IPS-NIHi11 (cell line): ENCODE measurements at regions not wholly inside any gene's neighbourhood (a gene's known extent, or its start where the extent isn't known, plus 50 kb on each side); places are given as distances from the start of the nearest gene placed in this dataset.

Experiments
- DNase-seq: peaks from one replicate; pipeline ENCODE4 v3.0.0; 2012; ENCODE audit warnings: mixed read lengths, low spot score

DNA sequence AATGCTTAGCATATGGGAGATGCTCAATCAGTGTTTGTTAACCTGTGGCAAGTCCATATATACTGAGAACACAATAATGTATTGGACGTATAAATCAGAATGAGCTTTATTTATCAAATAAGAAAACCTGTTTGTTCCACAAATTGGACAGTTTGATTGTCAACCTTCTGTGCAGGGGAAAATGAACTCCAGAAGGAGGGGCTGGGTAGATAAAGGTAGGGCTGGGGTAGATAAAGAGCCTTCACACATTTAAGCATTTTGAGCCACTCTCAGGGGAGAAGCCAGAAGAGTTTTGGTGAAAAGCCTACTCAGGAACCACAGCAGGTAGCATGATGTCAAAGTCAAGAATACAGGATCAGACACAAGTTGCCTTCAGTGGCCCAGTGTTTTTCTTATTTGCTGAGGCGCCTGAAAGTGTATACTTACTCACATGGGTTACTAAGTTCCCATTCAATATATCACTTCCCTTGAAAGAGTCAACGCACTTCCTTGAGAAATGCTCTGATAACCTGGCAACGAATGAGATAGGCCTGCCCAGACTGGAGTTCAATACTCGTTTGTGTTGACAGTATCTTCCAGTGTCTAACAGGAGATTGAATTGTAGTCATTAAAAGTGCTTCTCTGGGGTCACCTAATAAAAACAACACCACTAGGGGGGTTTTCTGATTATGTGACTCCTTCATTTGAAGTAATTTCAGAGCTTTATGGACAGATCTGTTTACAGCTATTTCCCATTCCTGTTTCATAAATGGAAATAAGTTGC is 263.9 kb upstream of the CITED2 start:
- DNase-seq: no peak

- no peak for DNase-seq
Measured at GRCh38 chr6:139637766-139638165, 263.3 kb upstream of the CITED2 start.

DNA sequence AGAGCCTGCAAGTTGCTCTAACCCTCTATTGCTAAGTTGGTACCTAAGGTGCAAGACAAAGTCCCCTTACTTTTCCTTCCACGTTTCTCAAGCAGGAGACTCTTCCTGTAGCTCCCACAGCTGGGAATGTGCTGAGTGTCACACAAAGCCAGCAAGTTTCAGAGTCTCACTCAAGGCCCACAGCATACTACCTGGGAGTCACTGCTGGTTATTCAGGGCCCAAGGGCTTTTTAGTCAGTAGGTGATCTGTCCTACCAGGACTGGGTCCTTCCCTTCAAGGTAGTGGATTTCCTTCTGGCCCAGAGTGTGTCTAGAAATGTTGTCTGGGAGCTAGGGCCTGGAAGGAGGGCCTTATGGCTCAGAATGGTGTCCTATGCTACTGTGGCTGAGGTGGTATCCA is 261.9 kb upstream of the CITED2 start:
- DNase-seq: no peak

- DNase-seq: no peak
Measured at GRCh38 chr6:139635401-139636130, 261.1 kb upstream of the CITED2 start.

DNA sequence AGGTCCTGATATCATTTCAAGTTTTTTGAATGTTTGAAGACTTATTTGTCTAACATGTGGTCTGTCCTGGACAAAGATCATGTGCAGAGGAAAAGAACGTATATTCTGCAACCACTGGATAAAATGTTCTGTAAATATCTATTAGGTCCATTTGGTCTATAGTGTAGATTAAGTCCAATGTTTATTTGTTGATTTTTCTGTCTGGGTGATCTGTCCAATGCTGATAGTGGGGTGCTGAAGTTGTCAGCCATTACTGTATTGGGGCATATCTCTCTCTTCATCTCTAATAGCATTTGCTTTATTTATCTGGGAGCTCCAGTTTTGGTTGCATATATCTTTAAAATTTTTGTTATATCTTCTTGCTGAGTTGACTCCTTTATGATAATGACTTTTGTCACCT is 258.4 kb upstream of the CITED2 start:
- DNase-seq: no peak

- DNase-seq: no peak
Measured at GRCh38 chr6:139628270-139628669, 253.8 kb upstream of the CITED2 start.

DNA sequence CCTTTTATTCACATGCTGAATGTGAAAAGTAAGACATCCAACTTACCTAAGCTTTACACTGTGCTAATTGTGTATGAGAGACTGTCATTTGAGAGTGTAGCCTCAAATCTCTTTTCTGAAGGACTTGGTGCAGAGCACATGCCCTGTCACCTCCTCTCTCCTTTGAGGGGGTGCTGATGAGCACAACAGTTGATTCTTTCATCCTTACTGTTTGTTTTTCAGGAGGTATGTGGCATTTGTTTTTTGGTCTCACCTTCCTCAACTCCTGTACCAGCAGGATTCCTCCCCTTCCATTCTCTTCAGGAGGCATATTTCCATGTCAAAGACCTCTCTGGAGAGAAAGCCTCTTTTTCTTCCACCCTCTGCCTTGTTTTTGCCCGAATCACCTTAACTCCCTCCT is 252.6 kb upstream of the CITED2 start:
- peak; percentile 45 for DNase-seq

GRCh38 chr6:139625998-139626975 is 251.8 kb upstream of the CITED2 start:
- no peak for DNase-seq

- DNase-seq: no peak
Measured at GRCh38 chr6:139625081-139625939, 250.9 kb upstream of the CITED2 start.

DNA sequence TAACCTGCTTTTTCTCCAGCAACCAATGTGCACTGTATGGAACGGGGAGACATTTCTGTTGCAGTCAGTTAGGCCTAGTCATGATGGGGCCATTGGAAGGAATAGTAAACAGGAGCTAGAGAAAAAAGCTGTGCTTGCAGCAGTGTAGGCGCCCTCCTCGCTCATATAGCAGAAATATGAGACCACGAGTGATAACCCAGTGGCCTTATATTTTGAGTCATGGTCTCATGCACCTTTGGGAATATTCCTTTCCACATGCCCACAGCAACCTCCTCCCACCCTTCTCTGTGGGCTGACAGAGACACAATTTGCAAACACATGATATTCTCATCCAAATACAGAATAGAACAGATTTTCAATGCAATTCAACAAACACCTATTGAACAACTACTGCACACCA is 248.9 kb upstream of the CITED2 start:
- DNase-seq: no peak

DNA sequence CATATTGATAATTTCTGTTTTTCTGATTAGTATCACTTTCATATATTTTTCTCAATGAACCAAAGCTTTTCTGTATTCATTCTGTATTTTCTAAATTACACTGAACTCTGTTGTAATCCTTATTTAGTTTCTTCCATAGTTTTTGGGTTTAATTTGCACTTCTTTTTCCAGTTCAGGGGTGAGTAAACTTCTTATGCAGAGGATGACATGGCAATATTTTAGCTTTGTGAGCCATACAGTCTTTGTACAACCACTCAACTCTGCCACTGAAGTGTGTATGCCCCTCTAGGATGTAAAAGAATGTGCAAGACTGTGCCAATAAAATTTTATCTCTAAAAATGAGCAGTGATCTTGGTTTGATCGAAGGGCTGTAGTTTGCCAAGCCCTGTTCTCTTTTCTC is 239.0 kb upstream of the CITED2 start:
- no peak for DNase-seq

DNA sequence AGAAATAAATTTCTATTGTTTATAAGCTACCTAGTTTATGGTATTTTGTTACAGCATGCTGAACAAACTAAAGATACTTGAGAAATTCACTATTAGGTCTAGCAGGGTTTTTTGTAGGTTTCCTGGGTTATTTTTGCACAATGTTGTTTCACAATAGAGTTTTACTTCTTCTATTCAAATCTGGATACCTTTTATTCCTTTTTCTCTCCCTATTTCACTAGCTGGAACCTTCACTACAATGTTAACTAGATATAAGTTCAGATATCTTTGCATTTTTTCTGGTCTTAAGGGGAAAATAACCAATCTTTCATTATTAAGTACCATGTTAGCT is 237.7 kb upstream of the CITED2 start:
- DNase-seq: no peak

DNA sequence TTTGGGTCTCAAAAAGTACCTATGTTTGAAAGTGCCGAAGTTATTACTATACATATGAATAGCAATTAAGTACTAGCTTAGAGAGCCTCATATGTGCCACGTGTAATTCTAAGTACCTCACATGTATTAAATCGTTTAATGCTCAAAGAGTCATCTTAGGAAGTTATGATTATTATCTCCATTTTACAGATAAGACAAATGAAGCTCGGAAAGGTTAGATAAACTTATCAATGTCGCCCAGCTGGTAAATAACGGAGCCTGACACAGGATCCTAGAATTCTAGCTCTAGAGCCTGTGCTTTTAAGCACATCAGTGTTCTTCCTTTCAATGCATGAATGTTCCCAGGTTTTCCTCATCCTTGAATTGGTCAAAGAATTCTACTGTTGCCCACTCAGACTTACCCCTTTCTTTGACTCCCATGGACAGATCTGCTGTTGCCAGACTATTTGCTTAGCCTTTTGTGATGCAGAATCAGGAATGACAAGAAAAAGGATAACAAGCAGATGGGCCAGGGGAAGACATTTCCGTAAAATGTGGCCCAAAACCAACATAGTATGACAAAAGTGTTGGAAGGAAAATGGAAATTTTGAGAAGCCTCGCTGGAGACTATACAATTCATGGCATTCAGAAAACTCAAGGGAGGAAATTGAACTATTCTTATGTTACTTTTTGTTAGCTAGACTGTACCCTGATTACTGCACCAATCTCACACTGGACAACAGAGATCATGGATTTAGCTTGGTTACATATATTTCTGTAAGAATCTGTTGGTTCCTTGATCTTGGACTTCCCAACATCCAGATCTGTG is 237.1 kb upstream of the CITED2 start:
- DNase-seq: peak; percentile 29

- no peak for DNase-seq
Measured at GRCh38 chr6:139608466-139609261, 234.2 kb upstream of the CITED2 start.

GRCh38 chr6:139605350-139605749 is 230.9 kb upstream of the CITED2 start:
- no peak for DNase-seq

GRCh38 chr6:139603581-139603980 is 229.1 kb upstream of the CITED2 start:
- no peak for DNase-seq

GRCh38 chr6:139602577-139602976 is 228.1 kb upstream of the CITED2 start:
- no peak for DNase-seq

- no peak for DNase-seq
Measured at GRCh38 chr6:139600919-139601475, 226.5 kb upstream of the CITED2 start.

DNA sequence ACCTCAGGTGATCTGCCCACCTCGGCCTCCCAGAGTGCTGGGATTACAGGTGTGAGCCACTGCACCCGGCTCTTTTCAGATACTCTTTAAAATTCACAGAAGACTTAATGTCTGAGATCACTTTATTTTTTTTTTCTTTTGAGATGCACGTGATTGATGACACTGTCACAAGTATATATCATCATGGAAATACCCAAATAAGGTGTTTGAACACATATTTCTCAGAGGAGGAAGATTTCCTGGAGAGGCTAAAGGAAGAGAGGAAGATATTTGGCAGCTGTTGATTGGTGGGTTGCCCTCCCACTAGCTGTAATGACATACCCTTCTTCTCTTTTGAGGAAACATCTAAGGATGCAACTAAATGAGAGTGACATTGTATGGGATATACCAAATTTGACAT is 225.9 kb upstream of the CITED2 start:
- no peak for DNase-seq
